KMS-11 (cell line): ENCODE measurements at regions not wholly inside any gene's neighbourhood (a gene's known extent, or its start where the extent isn't known, plus 50 kb on each side); places are given as distances from the start of the nearest gene placed in this dataset.

Experiments
- H2AFZ ChIP-seq: fragments of 200-600 bp; sonication (generic); 2 replicates; pipeline ENCODE4 v1.6.1; 2016; ENCODE audit warnings: antibody characterized with exemption, mixed run types, low read depth
- H3K27ac ChIP-seq: fragments of 200-600 bp; sonication (generic); 2 replicates; pipeline ENCODE4 v1.6.1; 2016; ENCODE audit warnings: mild to moderate bottlenecking, mixed run types
- H3K27me3 ChIP-seq: fragments of 200-600 bp; sonication (generic); 2 replicates; pipeline ENCODE4 v1.6.1; 2017; ENCODE audit warnings: mild to moderate bottlenecking, low read depth, mixed run types, moderate library complexity; ENCODE audit not compliant: insufficient read depth
- H3K36me3 ChIP-seq: fragments of 200-600 bp; sonication (generic); 2 replicates; pipeline ENCODE4 v1.6.1; 2017; ENCODE audit warnings: mild to moderate bottlenecking, mixed run types; ENCODE audit not compliant: insufficient read depth
- H3K4me1 ChIP-seq: fragments of 200-600 bp; sonication (generic); 2 replicates; pipeline ENCODE4 v1.6.1; 2016; ENCODE audit warnings: mild to moderate bottlenecking, low read depth, mixed run types; ENCODE audit not compliant: poor library complexity, severe bottlenecking
- H3K4me2 ChIP-seq: fragments of 200-600 bp; sonication (generic); 2 replicates; pipeline ENCODE4 v1.7.0; 2016; ENCODE audit warnings: mild to moderate bottlenecking, mixed run types
- H3K4me3 ChIP-seq: fragments of 200-600 bp; sonication (generic); IDR thresholded peaks from 2 replicates; pipeline ENCODE4 v1.6.1; 2017; ENCODE audit warnings: low read depth, low read length, mixed read lengths; ENCODE audit not compliant: insufficient read depth
- H3K79me2 ChIP-seq: fragments of 200-600 bp; sonication (generic); 2 replicates; pipeline ENCODE4 v1.6.1; 2016; ENCODE audit warnings: low read depth, mixed run types; ENCODE audit not compliant: insufficient read depth
- H3K9ac ChIP-seq: fragments of 200-600 bp; sonication (generic); 2 replicates; pipeline ENCODE4 v1.6.1; 2016; ENCODE audit warnings: mild to moderate bottlenecking, mixed run types
- H4K20me1 ChIP-seq: fragments of 200-600 bp; sonication (generic); 2 replicates; pipeline ENCODE4 v1.6.1; 2016; ENCODE audit warnings: mild to moderate bottlenecking, mixed run types; ENCODE audit not compliant: insufficient read depth
- CTCF ChIP-seq: fragments of 200-600 bp; sonication (generic); conservative IDR thresholded peaks from 2 replicates; pipeline ENCODE4 v1.6.1; 2017; ENCODE audit warnings: low read depth, mild to moderate bottlenecking, antibody characterized with exemption, low read length, moderate library complexity, mixed read lengths

DNA sequence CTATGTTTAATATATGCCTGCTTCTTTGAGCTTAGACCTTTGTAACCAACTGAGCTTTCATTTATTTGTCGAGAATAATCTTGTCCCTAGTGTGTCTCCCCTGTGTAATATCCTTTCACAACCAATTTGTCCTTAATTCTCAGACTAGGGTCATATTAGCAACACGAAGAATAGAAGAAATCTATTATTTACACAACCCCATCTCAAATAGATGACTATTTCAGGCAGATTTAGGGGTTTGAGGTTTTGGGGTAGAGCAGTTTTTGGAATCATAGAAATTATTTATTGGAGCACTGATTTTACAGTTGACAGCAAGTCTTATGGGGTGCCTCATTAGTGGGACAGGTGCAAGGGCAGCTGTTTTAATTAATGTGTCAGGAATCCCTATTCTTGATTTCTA, 91.2 kb upstream of the ANO4 start:
- H3K4me1 ChIP-seq: peaks cover 23% of the 10 kb centered on the region
- no peaks in the 10 kb centered on the region for H3K36me3 ChIP-seq
- H3K27me3 ChIP-seq: no peaks in the 10 kb centered on the region
- no peak overlapping the region for H3K4me3 ChIP-seq
- H3K27ac ChIP-seq: no peak overlapping the region
- 0 out of 2 replicates have a peak, but pooled peaks cover 3% of the 10 kb centered on the region for H4K20me1 ChIP-seq
- no peaks in the 10 kb centered on the region for H3K79me2 ChIP-seq
- H3K4me2 ChIP-seq: no peak overlapping the region
- no peak overlapping the region for H2AFZ ChIP-seq
- TF ChIP-seq CTCF: no peak
- no peak overlapping the region for H3K9ac ChIP-seq

DNA sequence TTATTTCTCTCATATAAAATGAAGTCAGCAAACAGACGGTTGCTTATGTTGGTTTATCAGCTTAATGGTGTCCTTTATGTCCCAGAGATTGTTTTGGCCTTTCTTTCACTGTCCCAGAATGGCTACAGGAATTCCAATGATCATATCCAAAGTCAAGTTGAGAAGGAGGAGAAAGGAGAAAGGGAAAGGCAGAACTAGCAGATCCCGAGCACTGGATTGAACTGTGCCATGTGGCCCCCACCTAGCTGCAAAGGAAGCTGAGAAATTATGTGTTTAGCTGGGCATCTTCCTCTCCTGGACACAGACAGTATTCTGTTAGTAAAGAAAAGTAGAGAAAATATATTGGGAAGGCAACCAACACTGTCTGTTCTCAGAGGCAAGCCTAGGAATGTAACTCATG, 90.7 kb upstream of the ANO4 start:
- no peaks in the 10 kb centered on the region for H3K36me3 ChIP-seq
- H3K9ac ChIP-seq: no peak overlapping the region
- no peaks in the 10 kb centered on the region for H3K27me3 ChIP-seq
- TF ChIP-seq CTCF: no peak
- no peaks in the 10 kb centered on the region for H3K79me2 ChIP-seq
- H3K27ac ChIP-seq: no peak overlapping the region
- no peak overlapping the region for H2AFZ ChIP-seq
- H3K4me2 ChIP-seq: no peak overlapping the region
- no peaks in the 10 kb centered on the region for H4K20me1 ChIP-seq
- peaks cover 17% of the 10 kb centered on the region for H3K4me1 ChIP-seq
- H3K4me3 ChIP-seq: no peak overlapping the region

GRCh38 chr12:100706033-100706432, 88.5 kb upstream of the ANO4 start:
- no peak overlapping the region for H3K4me2 ChIP-seq
- no peaks in the 10 kb centered on the region for H3K36me3 ChIP-seq
- H4K20me1 ChIP-seq: no peaks in the 10 kb centered on the region
- H3K79me2 ChIP-seq: no peaks in the 10 kb centered on the region
- no peak overlapping the region for H3K4me3 ChIP-seq
- H2AFZ ChIP-seq: no peak overlapping the region
- H3K27ac ChIP-seq: no peak overlapping the region
- H3K27me3 ChIP-seq: no peaks in the 10 kb centered on the region
- no peak for TF ChIP-seq CTCF
- no peak overlapping the region for H3K9ac ChIP-seq
- no peaks in the 10 kb centered on the region for H3K4me1 ChIP-seq

GRCh38 chr12:100708591-100708990, 86.0 kb upstream of the ANO4 start:
- H3K4me3 ChIP-seq: no peak overlapping the region
- no peak for TF ChIP-seq CTCF
- no peaks in the 10 kb centered on the region for H3K36me3 ChIP-seq
- H3K4me2 ChIP-seq: no peak overlapping the region
- H3K9ac ChIP-seq: no peak overlapping the region
- H3K27me3 ChIP-seq: no peaks in the 10 kb centered on the region
- H2AFZ ChIP-seq: no peak overlapping the region
- H3K27ac ChIP-seq: no peak overlapping the region
- no peaks in the 10 kb centered on the region for H3K79me2 ChIP-seq
- H3K4me1 ChIP-seq: no peaks in the 10 kb centered on the region
- H4K20me1 ChIP-seq: no peaks in the 10 kb centered on the region
